ENCODE measurements at regions not wholly inside any gene's neighbourhood (a gene's known extent, or its start where the extent isn't known, plus 50 kb on each side); places are given as distances from the start of the nearest gene placed in this dataset.

DNA sequence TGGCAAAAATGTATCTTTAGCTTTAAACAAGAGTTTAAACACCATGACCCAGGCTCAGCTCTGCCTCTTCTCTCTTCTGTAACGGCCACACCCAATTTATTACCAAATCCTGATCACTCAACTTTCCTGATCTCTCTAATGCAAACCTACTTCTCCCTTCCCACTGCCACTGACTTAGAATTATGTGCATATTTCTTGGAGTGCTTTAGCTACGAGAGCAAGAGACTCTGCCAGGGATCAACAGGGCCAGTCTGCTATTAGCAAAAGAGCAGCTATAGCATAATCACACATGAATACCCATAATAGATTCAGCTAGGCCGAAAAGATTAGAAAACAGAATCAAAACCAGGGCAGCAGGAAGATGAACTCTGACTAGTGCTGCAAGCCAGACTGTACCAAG, 215.5 kb downstream of the MRPL39 start:
- TF ChIP-seq CTCF (conservative IDR thresholded peaks at IDR 0.05; ENCODE audit: low read length) (no peak), EZH2phosphoT487 (IDR thresholded peaks at IDR 0.05; ENCODE audit: borderline replicate concordance) (no peak)

Data from Loucy (cell line).